Spinal cord (tissue), 9 donors: ENCODE measurements at regions not wholly inside any gene's neighbourhood (a gene's known extent, or its start where the extent isn't known, plus 50 kb on each side); places are given as distances from the start of the nearest gene placed in this dataset.
"Not testable (repeated sequence)": the region's sequence is repeated elsewhere in the genome, so short reads cannot be mapped to it uniquely, and the experiment has no call there.

Source experiments
- DNase-seq, 6 donors: peaks; one replicate each; pipeline versions ENCODE4 v3.0.0 to v3.0.0-alpha.2; 2013 to 2015; ENCODE audit warnings: low spot score in 6 of 6, low read depth in 4 of 6
- H3K27ac ChIP-seq: one replicate; pipeline ENCODE4 v1.5.1; 2013; ENCODE audit warnings: low read depth, low read length, control low read depth
- H3K27me3 ChIP-seq: one replicate; pipeline ENCODE4 v1.6.1; 2013; ENCODE audit warnings: low read length; ENCODE audit not compliant: control insufficient read depth, insufficient read depth
- H3K36me3 ChIP-seq: one replicate; pipeline ENCODE4 v1.6.1; 2013; ENCODE audit warnings: low read length; ENCODE audit not compliant: control insufficient read depth, insufficient read depth
- H3K4me1 ChIP-seq: one replicate; pipeline ENCODE4 v1.6.1; 2013; ENCODE audit warnings: low read length; ENCODE audit not compliant: control insufficient read depth, insufficient read depth
- H3K4me3 ChIP-seq: one replicate; pipeline ENCODE4 v1.5.1; 2013; ENCODE audit warnings: low read depth, low read length, control low read depth
- H3K9me3 ChIP-seq: one replicate; pipeline ENCODE4 v1.6.1; 2013; ENCODE audit warnings: low read length; ENCODE audit not compliant: control insufficient read depth, insufficient read depth
- WGBS: methylation state at CpG from one replicate; pipeline ENCODE4 v1.1.5; 2013; ENCODE audit warnings: missing lambda C conversion rate; ENCODE audit not compliant: insufficient coverage; 5-methylcytosine and 5-hydroxymethylcytosine counted together
- donor health status: healthy.

DNA sequence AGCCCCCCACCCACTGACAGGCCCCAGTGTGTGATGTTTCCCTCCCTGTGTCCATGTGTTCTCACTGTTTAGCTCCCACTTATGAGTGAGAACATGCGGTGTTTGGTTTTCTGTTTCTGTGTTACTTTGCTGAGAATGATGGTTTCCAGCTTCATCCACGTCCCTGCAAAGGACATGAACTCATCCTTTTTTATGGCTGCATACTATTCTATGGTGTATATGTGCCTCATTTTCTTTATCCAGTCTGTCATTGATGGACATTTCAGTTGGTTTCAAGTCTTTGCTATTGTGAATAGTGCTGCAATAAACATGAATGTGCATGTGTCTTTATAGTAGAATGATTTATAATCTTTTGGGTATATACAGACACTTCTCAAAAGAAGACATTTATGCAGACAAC lies 88.6 kb upstream of the EGFL6 start:
- H3K4me3 ChIP-seq, H3K9me3 ChIP-seq, DNase-seq, H3K36me3 ChIP-seq, H3K4me1 ChIP-seq, H3K27ac ChIP-seq: not testable (repeated sequence)
- H3K27me3 ChIP-seq, result peaks cover 31% of the 10 kb centered on the region
- no CpG with 5 or more reads among the region's 2 CpGs for WGBS

- no peaks in the 10 kb centered on the region for H3K9me3 ChIP-seq
- H3K36me3 ChIP-seq, result no peaks in the 10 kb centered on the region
- WGBS, result 94% methylated on average over 2 of the region's 2 CpGs
- no peak for DNase-seq
- H3K27ac ChIP-seq, result no peak overlapping the region
- H3K27me3 ChIP-seq, result peaks cover 25% of the 10 kb centered on the region
- no peak overlapping the region for H3K4me3 ChIP-seq
- no peaks in the 10 kb centered on the region for H3K4me1 ChIP-seq
These were observed 90.0 kb upstream of the EGFL6 start for GRCh38 chrX:13479452-13479813.

GRCh38 chrX:13478740-13479451 lies 90.5 kb upstream of the EGFL6 start:
- H3K4me3 ChIP-seq, result no peak overlapping the region
- no peaks in the 10 kb centered on the region for H3K4me1 ChIP-seq
- no peak overlapping the region for H3K27ac ChIP-seq
- no peak for DNase-seq
- H3K27me3 ChIP-seq, result peaks cover 21% of the 10 kb centered on the region
- no peaks in the 10 kb centered on the region for H3K9me3 ChIP-seq
- H3K36me3 ChIP-seq, result no peaks in the 10 kb centered on the region
- WGBS, result 80% methylated on average over 1 of the region's 6 CpGs

DNA sequence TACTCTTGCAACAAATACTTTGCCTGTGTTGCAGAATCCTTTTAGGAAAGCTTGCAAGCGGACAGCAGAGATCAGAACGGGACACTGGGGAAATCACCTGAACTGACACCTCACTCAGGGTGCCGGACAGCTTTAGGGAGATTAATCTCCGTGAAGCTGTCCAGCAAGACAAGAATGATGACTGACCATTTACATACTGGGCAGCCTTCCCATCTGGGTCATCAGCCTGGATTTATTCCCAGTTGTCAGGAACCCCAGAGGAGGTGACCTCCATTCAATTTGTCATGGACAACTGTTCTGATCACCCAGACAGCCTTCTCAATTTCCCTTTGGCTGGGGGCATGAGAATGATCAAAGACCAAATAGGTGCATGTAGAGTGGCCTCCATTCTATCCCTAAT lies 93.0 kb upstream of the EGFL6 start:
- Histone ChIP-seq H3K9me3 (no peaks in the 10 kb centered on the region), H3K27ac (no peak overlapping the region), H3K36me3 (no peaks in the 10 kb centered on the region), H3K4me3 (no peak overlapping the region), H3K27me3 (peaks cover 21% of the 10 kb centered on the region), H3K4me1 (no peaks in the 10 kb centered on the region)
- peak in 1 of 6 donors; percentile 26 for DNase-seq
- WGBS, result 52% methylated on average over 4 of the region's 4 CpGs

GRCh38 chrX:13474164-13474516 lies 95.3 kb upstream of the EGFL6 start:
- no peaks in the 10 kb centered on the region for H3K4me1 ChIP-seq
- no peaks in the 10 kb centered on the region for H3K36me3 ChIP-seq
- no peak overlapping the region for H3K4me3 ChIP-seq
- no peaks in the 10 kb centered on the region for H3K9me3 ChIP-seq
- H3K27ac ChIP-seq, result no peak overlapping the region
- DNase-seq, result no peak
- peaks cover 21% of the 10 kb centered on the region for H3K27me3 ChIP-seq
- WGBS, result no CpG with 5 or more reads among the region's 4 CpGs

DNA sequence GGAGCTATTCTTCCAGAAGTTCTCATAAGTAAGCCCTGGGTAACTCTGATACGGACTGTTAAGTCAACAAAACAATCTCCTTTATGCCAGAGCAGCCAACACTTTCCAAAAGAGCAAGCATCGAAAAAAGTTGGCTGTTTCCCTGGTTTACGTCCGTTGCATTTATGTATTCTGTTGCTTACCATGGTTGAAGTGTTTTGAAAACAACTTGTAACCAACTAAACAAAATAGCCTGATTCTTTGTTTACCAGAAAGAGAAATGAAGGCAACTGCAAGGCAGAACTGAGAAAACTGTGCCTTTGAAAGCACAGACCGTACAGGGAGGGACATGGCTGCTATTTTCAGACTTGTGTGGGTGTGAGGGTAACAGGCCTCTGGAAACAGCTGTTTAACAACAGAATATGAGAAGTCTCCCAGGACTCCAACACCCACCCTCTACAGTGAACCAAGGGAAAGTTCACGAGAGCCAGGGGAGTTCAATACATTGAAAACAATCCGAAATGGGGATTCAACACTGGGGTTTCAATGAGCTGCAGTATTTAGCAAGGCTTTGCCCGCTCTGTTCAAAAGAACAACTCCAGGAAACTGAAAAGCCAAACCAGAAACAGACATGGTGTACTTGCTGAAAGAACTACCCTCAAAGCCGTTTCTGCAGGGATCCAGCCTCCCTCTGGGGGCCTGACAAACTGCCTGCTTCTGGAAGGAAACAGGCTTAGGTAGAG lies 95.8 kb upstream of the EGFL6 start:
- H3K4me1 ChIP-seq, result no peaks in the 10 kb centered on the region
- H3K27me3 ChIP-seq, result peaks cover 15% of the 10 kb centered on the region
- no peak overlapping the region for H3K4me3 ChIP-seq
- H3K36me3 ChIP-seq, result no peaks in the 10 kb centered on the region
- H3K9me3 ChIP-seq, result no peaks in the 10 kb centered on the region
- H3K27ac ChIP-seq, result no peak overlapping the region
- DNase-seq, result peak in 2 of 6 donors; percentile 17 to 27
- WGBS, result 59% methylated on average over 4 of the region's 9 CpGs

GRCh38 chrX:13472975-13473374 lies 96.4 kb upstream of the EGFL6 start:
- Histone ChIP-seq H3K4me1 (no peaks in the 10 kb centered on the region), H3K27me3 (peaks cover 12% of the 10 kb centered on the region), H3K36me3 (no peaks in the 10 kb centered on the region), H3K9me3 (no peaks in the 10 kb centered on the region), H3K4me3 (no peak overlapping the region), H3K27ac (no peak overlapping the region)
- DNase-seq, result no peak
- WGBS, result no CpG with 5 or more reads among the region's 5 CpGs

DNA sequence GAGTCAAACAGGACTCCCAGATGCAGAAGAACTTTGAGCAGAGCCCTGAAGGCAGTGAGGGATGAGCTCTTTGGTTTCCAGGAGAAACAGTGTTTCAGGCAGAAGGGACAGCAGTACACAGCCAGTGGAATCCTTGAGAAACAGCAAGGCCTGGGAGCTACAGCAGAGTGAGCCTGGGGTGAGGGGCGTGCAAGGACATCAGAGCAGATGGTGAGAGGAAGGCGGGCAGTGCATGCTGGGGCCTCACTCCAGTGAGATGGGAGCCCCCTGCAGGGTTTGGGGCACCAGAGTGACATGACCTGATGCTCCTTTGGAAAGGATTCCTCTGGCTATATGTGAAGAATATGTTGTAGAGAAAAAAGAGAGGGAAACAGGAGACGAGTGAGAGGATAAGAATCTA lies 98.1 kb upstream of the EGFL6 start:
- Histone ChIP-seq H3K36me3 (no peaks in the 10 kb centered on the region), H3K4me3 (no peak overlapping the region), H3K27ac (no peak overlapping the region), H3K4me1 (no peaks in the 10 kb centered on the region), H3K27me3 (peaks cover 4% of the 10 kb centered on the region), H3K9me3 (no peaks in the 10 kb centered on the region)
- WGBS, result 53% methylated on average over 3 of the region's 3 CpGs
- no peak for DNase-seq

DNA sequence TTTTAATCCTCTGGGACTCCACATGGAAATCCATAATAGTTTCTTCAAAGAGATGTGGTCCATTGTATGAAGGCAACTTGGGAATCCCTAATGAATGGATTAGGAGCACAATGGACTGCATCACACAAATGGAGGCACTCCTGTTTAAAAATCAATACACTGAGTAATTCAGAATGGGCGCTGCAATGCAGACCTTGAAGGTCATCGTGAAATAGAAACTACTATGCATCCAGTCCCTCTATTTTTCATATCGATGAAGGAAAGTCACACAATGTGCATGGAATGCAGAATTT lies 98.8 kb upstream of the EGFL6 start:
- Histone ChIP-seq H3K9me3 (no peaks in the 10 kb centered on the region), H3K36me3 (no peaks in the 10 kb centered on the region), H3K27me3 (peaks cover 3% of the 10 kb centered on the region), H3K4me1 (no peaks in the 10 kb centered on the region), H3K4me3 (no peak overlapping the region), H3K27ac (no peak overlapping the region)
- no peak for DNase-seq
- WGBS, result 85% methylated on average over 2 of the region's 3 CpGs

DNA sequence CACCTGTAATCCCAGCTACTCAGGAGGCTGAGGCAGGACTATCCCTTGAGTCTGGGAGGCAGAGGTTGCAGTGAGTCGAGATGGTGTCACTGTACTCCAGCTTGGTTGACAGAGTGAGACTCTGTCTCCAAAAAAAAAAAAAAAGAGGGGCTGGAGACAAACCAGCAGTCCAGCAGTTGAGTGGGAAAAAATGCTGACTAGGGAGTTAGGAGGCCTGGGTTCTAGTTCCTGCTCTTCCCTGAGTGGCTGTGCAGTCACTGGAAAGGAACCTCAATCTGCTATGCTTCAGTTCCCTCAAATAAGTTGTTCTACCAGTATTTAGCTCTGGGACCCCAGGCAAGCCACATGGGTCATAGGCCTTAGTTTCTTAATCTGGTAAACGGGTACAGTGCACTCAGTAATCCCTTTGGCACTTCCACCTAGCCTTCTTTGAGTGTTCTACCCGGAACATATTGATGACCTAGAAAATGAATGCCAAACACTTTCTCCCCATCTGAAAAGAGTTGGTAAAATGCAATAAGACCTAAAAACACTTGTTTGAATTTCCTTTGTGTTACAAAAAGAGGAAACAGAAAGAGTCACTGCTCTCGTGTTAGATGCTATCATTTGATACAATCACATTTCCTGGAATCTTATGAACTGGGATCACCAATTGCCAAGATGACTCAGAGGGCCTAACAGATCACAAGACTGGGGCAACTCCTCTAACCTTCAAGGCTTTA lies 99.3 kb upstream of the EGFL6 start:
- peaks cover 3% of the 10 kb centered on the region for H3K27me3 ChIP-seq
- no peaks in the 10 kb centered on the region for H3K36me3 ChIP-seq
- H3K27ac ChIP-seq, result no peak overlapping the region

More for the DNA sequence above, 99.3 kb upstream of the EGFL6 start:
- no peak for DNase-seq
- WGBS, result 70% methylated on average over 2 of the region's 4 CpGs
- H3K4me3 ChIP-seq, result no peak overlapping the region
- H3K4me1 ChIP-seq, result no peaks in the 10 kb centered on the region
- no peaks in the 10 kb centered on the region for H3K9me3 ChIP-seq
